HG03342 (cell line): ENCODE measurements at regions not wholly inside any gene's neighbourhood (a gene's known extent, or its start where the extent isn't known, plus 50 kb on each side); places are given as distances from the start of the nearest gene placed in this dataset.
"Not testable (repeated sequence)": the region's sequence is repeated elsewhere in the genome, so short reads cannot be mapped to it uniquely, and the experiment has no call there.

Experiments
- ATAC-seq: cut with Tn5 transposase; IDR thresholded peaks from one replicate; pipeline ENCODE4 v1.9.1; 2021; ENCODE audit warnings: mild to moderate bottlenecking, moderate library complexity; ENCODE audit not compliant: unreplicated experiment

DNA sequence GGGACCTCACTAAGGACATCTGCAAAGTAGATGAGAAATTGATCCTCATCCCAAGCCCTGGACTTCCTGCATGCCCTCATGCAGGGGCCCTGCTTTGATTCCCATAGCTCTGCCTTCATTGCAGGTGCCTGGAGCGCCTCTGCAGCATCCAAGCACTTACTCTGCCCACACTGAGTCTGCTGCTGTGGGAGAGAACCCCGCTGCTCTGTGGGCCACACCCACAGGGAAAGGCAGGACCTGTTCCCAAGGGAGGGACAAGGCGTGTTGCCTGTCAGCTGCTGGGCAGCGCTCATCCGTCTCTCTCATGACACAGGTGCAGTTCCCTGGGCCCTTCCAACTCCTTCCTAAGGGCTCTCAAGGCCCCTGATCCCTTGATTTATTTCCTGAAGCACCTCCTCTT is 266.8 kb upstream of the SMIM21 start:
- ATAC-seq = no peak

GRCh38 chr18:75691483-75691882 is 264.0 kb upstream of the SMIM21 start:
- no peak for ATAC-seq

DNA sequence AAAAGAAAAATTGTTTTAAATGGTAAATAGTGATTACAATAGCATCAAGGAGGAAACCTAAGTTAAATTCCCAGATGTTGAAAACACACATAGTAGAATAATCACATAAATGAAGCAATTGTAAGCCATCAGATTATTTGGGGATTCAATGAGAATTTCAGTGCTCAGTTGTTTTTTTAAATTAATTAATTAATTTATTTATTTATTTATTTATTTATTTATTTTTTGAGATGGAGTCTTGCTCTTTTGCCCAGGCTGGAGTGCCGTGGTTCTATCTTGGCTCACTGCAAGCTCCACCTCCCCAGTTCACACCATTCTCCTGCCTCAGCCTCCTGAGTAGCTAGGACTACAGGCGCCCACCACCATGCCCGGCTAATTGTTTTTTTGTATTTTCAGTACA is 262.8 kb upstream of the SMIM21 start:
- not testable (repeated sequence) for ATAC-seq

GRCh38 chr18:75687626-75688025 is 260.1 kb upstream of the SMIM21 start:
- no peak for ATAC-seq

- no peak for ATAC-seq
Measured at GRCh38 chr18:75683426-75683825, 255.9 kb upstream of the SMIM21 start.

DNA sequence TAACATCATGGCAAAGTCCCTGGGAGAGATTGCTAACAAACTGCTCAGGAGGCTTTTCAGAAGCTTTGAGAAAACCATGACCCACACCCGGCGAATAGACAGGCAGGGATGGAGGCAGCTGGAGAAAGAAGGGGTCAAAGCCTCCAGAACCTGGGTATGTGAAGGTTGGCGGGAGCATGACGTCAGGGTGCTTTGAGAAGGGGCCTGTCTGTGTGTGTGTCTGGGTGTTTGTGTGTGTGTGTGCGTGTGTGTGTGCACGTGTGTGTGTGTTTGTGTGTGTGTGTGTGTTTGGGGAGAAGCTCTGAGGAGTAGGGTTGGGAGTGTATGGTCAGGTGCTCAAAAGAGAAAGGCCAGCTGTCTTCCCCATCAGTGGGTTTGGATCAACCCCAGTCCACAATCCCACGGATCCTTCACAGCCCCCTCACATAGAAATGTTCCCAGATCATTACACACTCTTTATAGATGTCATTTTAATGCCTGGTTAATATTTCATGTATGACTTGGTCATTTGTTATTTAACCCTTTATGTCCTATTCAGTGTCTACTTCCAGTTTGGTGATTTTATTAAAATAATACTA is 254.1 kb upstream of the SMIM21 start:
- ATAC-seq = no peak

GRCh38 chr18:75679331-75679730 is 251.8 kb upstream of the SMIM21 start:
- ATAC-seq = no peak

DNA sequence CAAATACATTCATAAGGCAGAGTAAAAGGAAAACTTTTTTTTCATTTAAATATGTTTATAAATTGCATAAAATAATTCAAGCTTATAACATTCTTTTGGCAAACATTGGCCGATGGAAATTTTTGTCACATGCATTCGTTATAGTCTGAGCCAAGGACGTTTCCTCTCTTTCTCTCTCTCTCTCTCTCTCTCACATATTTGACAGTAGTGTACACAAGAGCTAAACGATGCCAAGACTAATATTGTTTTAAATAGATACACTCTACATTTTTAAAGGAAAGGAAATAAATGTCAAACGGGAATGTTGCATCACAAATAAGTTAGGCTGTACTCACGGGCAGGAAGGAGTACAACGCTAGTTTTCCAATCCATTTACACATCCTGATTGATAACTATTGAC is 251.1 kb upstream of the SMIM21 start:
- ATAC-seq = no peak

- no peak for ATAC-seq
Measured at GRCh38 chr18:75677696-75678455, 250.4 kb upstream of the SMIM21 start.

DNA sequence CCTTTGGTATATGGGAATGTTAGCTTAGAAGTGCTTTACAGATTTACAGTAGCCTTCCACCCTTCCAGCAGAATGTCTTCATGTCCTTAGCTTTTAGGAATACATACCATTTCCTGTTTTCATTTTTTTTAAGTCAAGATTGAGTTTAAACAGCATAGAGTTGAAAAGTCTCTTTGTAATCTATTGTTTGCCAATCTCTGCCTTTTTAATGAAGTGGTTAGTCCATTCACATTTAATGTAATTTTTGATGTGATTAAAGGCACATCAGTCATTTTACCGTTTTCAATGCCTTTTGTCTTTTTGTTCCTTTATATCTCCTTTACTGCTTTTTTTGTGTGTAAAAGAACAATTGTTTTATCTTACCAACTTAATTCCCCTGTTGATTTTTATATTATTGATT is 233.4 kb upstream of the SMIM21 start:
- no peak for ATAC-seq

DNA sequence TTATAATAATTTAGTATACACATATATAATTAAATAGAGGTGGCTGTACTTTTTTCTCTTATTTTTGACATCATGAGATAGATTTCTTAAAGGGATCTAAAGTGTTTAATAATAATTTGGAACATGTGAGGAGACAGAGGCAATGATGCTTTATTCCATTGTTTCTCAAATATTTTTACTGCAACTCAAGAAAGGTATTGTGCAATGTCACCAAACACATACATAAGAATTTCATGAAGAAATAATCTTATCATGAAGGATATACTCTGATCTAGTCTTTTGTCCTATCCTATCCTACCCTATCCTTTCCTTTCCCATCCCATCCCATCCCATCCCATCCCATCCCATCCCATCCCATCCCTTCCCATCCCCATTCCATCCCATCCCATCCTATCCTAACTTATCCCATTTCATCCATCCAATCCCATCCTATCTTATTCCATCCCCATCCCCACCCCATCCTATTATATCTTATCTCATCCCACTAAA is 232.1 kb upstream of the SMIM21 start:
- ATAC-seq = no peak

DNA sequence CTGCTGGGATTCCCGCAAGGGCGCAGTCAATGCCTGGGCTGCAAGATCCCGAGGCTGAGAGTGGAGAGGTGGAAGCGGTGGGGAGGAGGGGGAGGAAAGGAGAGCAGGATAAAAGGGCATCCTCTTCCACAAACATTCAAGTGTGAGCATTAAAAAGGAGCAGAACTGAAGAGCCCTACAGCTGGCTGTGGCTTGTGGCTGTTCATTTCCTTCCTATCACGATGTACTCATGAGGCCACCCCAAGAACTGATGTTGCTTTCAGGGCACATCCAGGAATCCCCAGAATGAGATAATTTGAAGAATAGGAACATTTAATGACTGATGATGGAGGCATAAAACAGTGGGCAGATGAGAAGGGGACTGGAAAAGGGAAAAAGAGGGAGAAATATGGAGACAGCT is 230.8 kb upstream of the SMIM21 start:
- no peak for ATAC-seq

DNA sequence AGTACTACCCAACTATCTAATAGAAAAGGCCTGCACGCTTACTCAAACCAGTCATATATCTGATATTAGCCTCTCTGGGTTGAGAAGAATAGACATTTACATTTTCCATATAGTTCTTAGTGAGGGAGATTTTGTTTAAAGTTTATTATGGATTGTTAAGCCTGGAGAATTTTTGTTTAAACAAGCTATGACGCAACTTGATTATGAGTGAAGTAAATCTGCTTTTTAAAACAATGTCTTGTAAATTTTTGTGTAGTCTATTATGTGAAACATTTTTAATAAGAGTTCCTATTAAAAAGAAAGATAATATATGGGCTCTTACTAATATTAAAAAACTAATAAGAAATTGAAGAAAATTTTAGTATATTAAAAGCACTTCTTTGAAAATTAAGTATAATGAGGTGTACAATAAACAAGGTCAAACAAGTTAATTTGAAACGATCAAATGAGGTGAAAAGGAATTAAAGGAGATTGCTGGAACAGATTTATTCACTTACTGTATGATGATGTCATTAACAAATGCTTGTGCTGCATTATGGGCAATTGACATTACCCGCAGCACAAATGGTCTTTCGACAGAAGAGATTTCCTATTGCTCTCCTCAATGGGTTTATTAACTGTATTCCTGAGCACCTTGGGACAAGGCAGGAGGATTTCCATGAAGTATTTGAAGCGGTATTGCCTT is 229.2 kb upstream of the SMIM21 start:
- no peak for ATAC-seq

DNA sequence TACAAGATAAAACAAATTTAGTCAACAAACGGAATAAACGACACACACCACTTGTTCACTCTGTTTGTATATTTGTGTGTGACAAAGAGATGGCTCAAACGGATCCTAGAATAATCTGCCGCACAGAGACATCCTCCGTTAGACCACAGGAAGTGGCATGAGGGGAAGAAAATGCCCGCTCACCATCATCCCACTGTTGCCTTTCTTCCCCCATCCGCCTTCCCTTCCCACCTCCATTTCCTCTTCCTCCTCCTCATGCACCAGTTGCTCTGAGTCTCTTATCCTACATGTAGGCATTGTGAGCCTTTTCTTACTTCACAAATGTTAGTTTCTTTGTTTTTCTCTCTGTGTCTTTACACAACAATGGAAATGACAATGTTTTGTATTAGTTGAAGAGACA is 228.5 kb upstream of the SMIM21 start:
- ATAC-seq = no peak

DNA sequence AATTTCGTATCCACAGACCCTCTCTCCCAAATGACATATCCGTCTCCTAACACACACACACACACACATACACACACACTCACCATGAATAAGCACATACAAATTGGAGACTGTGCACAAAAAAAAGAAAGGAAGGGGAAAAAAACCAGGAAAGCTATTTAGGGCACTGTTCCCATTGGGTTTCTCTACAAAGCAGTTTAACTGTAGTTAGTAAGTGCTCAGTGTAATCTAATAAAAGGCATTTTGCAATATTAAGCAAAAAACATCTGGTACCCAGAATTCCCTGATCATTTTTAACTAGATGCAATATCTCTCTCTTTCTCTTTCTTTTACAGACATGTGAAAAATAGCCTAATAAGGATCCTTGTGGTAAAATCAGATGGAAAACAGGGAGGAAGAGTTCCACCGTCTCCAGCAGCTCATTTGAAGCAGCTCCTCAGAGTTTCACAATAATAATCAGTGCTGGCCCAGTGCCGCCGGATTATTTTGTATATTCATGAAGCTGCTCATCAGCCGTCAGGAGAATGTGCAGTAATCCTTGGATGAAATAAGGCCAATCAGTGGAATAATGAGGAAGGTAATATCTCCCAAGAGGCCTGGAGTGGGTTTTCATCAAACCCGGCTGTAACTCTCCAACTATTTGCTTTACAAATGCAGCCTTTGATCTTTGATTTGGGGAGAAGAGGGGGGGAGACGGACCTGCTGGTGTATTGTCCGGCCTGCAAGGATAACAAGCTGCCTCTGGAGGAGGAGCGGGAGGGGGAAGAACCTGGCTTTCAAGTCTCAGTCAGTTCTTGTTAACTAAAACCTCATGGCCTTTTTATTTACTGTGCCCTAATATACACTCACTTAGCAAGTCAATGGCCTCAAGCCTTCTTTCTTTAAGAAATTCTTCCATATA is 227.6 kb upstream of the SMIM21 start:
- no peak for ATAC-seq

- no peak for ATAC-seq
Measured at GRCh38 chr18:75654386-75654785, 226.9 kb upstream of the SMIM21 start.

DNA sequence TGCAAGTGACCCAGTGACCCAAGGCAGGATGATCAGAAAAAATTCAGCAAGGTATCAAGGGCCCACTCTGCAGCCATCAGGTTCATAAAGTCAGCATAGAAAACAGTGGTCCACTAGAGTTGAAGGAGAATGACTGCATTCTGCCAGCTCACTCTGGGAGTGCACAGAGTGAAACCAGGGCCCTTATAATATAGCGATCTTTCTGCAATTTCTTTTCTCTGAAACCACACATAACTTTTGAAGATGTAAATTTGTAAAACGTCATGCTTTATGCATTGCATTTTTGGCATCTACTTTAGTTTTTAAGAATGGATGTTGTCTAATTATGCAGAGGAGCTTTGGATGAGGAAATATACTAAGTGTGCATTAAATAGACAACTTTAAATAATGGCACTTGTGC is 225.0 kb upstream of the SMIM21 start:
- no peak for ATAC-seq

- no peak for ATAC-seq
Measured at GRCh38 chr18:75644871-75645270, 217.4 kb upstream of the SMIM21 start.

GRCh38 chr18:75643083-75643482 is 215.6 kb upstream of the SMIM21 start:
- no peak for ATAC-seq

DNA sequence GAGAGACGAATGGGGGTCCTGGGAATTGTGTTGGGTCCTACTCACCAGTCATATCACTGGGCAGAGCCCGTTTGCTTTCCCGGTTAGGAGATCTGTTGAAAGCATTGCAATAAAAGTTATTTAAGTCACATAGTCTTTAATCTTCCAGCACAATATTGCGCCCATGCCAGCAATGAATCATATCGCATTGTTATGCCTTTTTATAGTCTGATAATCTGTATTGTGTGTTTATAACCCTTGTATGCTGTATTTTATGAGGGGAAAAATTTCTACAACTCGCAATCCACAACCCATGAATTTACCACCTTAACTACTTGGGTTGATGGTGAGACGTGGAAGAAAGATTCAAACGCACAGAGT is 211.9 kb upstream of the SMIM21 start:
- no peak for ATAC-seq

DNA sequence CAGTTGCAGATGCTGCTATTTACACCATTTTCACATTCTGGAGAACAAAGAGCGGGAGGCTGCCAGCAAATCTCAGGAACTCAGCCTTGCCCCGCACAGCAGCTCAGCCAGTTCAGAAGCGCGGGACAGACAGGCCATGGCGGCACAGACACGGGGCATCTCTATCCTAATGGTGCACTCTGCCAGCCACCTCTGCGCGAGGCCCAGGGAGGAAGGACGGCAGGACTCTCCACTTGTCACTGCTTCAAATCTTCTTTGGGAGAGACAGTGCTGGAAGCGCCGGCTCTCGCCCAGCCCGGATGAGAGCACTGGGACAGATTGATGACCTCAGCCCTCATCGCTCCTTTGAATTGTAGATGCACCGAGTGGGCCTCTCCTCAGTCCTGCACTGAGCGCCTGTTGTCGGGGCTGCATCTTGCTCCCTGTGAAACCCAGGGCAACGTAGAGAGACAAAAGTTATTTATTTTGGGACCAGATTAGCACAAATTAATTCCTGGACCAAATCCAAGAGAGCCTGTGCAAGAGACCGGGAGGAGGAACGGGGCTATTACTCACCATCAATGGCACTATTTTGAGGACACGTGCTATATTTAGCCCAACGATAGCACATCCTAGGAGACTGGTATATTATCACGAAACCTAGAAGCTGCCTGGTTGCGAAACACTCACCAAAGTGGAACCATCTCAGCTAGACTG is 211.4 kb upstream of the SMIM21 start:
- no peak for ATAC-seq
